HCT116 (cell line): ENCODE measurements at regions not wholly inside any gene's neighbourhood (a gene's known extent, or its start where the extent isn't known, plus 50 kb on each side); places are given as distances from the start of the nearest gene placed in this dataset.

Source experiments
- ATAC-seq: fragments of 200-7000 bp; cut with Tn5 transposase; 2 replicates; pipeline ENCODE4 v1.9.1; 2020; ENCODE audit warnings: mild to moderate bottlenecking, moderate library complexity
- BruUV-seq: library from RNA; stranded (reverse); fragments of 400-500 nt; replicated peaks from 2 replicates; lab custom pipeline; 2021; lab: Mats Ljungman, UMichigan
- CTCF ChIA-PET: fragments of 300-600 bp; sonication (Branson Sonifier 250); formaldehyde crosslinking; loops from one replicate; lab custom pipeline; 2021; ENCODE audit warnings: antibody characterized with exemption; lab: Charles Lee
- POLR2A ChIA-PET: fragments of 300-600, 350-600 bp; sonication (Branson Sonifier 250); formaldehyde crosslinking; loops from one replicate; lab custom pipeline; 2021; ENCODE audit warnings: antibody characterized with exemption; lab: Charles Lee
- RAD21 ChIA-PET, 2 experiments: fragments of 300-600 bp; sonication (Branson Sonifier 250); formaldehyde crosslinking; loops; one replicate each; lab custom pipeline; 2023; ENCODE audit warnings: low total read pairs in 2 of 2; ENCODE audit not compliant: uncharacterized antibody in 2 of 2, unreplicated experiment in 2 of 2, low non-redundant PET in 1 of 2; lab: Charles Lee
- DNase-seq: peaks from one replicate; pipeline ENCODE4 v3.0.0-alpha.2; 2010; ENCODE audit warnings: low read depth, low spot score
- H2AFZ ChIP-seq: fragments of 200-600 bp; shearing (Covaris generic), sonication (generic); 2 replicates; pipeline ENCODE4 v1.6.1; 2017; ENCODE audit warnings: low read depth, mixed run types, mixed read lengths, antibody characterized with exemption, low read length; ENCODE audit not compliant: poor library complexity, severe bottlenecking
- H3K27ac ChIP-seq: 2 replicates; pipeline ENCODE4 v1.5.1; 2012; ENCODE audit warnings: low read depth, low read length
- H3K27me3 ChIP-seq: fragments of 200-600 bp; sonication (generic); 2 replicates; pipeline ENCODE4 v1.6.1; 2016; ENCODE audit warnings: mixed run types, low read length, mixed read lengths; ENCODE audit not compliant: insufficient read depth
- H3K36me3 ChIP-seq, 2 experiments: fragments of 200-500 bp in 1 of 2; fragments of 200-600 bp in 1 of 2; sonication (Bioruptor generic) in 1 of 2; sonication (generic) in 1 of 2; 2 replicates each; pipeline versions ENCODE4 v1.5.1 to v1.6.1; 2014 to 2016; ENCODE audit warnings: low read length in 2 of 2, inconsistent platforms in 1 of 2, mixed read lengths in 1 of 2, mixed run types in 1 of 2; ENCODE audit not compliant: insufficient read depth in 2 of 2, control insufficient read depth in 1 of 2
- H3K4me1 ChIP-seq, 2 experiments: fragments of 200-600 bp in 1 of 2; sonication (generic) in 1 of 2; 2 replicates each; pipeline versions ENCODE4 v1.5.1 to v1.6.1; 2012 to 2017; ENCODE audit warnings: low read length in 2 of 2, inconsistent platforms in 1 of 2, mild to moderate bottlenecking in 1 of 2, mixed read lengths in 1 of 2, mixed run types in 1 of 2, moderate library complexity in 1 of 2; ENCODE audit not compliant: insufficient read depth in 2 of 2, control insufficient read depth in 1 of 2
- H3K4me2 ChIP-seq: fragments of 200-600 bp; sonication (generic); 2 replicates; pipeline ENCODE4 v1.6.1; 2017; ENCODE audit warnings: mixed run types, low read length, mixed read lengths
- H3K4me3 ChIP-seq, 2 experiments: fragments of 200-600 bp in 1 of 2; sonication (generic) in 1 of 2; replicated peaks in 1 of 2; 2 replicates each; pipeline ENCODE4 v1.5.1; 2011 to 2016; ENCODE audit warnings: low read length in 2 of 2, control low read depth in 1 of 2, low read depth in 1 of 2, mild to moderate bottlenecking in 1 of 2, mixed read lengths in 1 of 2, mixed run types in 1 of 2
- H3K79me2 ChIP-seq: fragments of 200-600 bp; sonication (generic); 2 replicates; pipeline ENCODE4 v1.6.1; 2017; ENCODE audit warnings: mild to moderate bottlenecking, mixed run types, low read length, moderate library complexity, mixed read lengths; ENCODE audit not compliant: insufficient read depth
- H3K9ac ChIP-seq: fragments of 200-600 bp; sonication (generic); 2 replicates; pipeline ENCODE4 v1.6.1; 2016; ENCODE audit warnings: low read length, mixed read lengths
- H3K9me2 ChIP-seq: fragments of 200-600 bp; sonication (generic), shearing (Covaris generic); 2 replicates; pipeline ENCODE4 v1.6.1; 2017; ENCODE audit warnings: mixed run types, mild to moderate bottlenecking, moderate library complexity; ENCODE audit not compliant: insufficient read depth
- H3K9me3 ChIP-seq, 2 experiments: fragments of 200-500 bp in 1 of 2; fragments of 200-600 bp in 1 of 2; sonication (Bioruptor generic) in 1 of 2; sonication (generic) in 1 of 2; 2 replicates each; pipeline ENCODE4 v1.6.1; 2014 to 2017; ENCODE audit warnings: low read length in 2 of 2, mixed read lengths in 2 of 2, inconsistent platforms in 1 of 2, low read depth in 1 of 2, mild to moderate bottlenecking in 1 of 2, mixed run types in 1 of 2, moderate library complexity in 1 of 2; ENCODE audit not compliant: control insufficient read depth in 1 of 2, insufficient read depth in 1 of 2
- H4K20me1 ChIP-seq: fragments of 200-600 bp; sonication (generic), shearing (Covaris generic); 2 replicates; pipeline ENCODE4 v1.6.1; 2017; ENCODE audit warnings: mixed run types, mild to moderate bottlenecking, moderate library complexity; ENCODE audit not compliant: insufficient read depth
- CBX3 ChIP-seq: IDR thresholded peaks from 2 replicates; pipeline ENCODE4 v1.6.1; 2012; ENCODE audit warnings: low read depth
- CTCF ChIP-seq, 3 experiments: fragments of 200-600 bp in 1 of 3; sonication (generic) in 1 of 3; IDR thresholded peaks in 2 of 3; conservative IDR thresholded peaks in 1 of 3; 2 replicates each; pipeline ENCODE4 v1.5.1; 2012 to 2017; ENCODE audit warnings: low read depth in 2 of 3, low read length in 2 of 3, antibody characterized with exemption in 1 of 3, borderline replicate concordance in 1 of 3, control low read depth in 1 of 3, mild to moderate bottlenecking in 1 of 3, mixed read lengths in 1 of 3, mixed run types in 1 of 3, moderate library complexity in 1 of 3; ENCODE audit not compliant: insufficient read depth in 1 of 3
- EZH2 ChIP-seq: fragments of 200-600 bp; sonication (generic); IDR thresholded peaks from 2 replicates; pipeline ENCODE4 v1.6.1; 2017; ENCODE audit warnings: antibody characterized with exemption, mixed run types
- FOSL1 ChIP-seq: IDR thresholded peaks from 2 replicates; pipeline ENCODE4 v1.6.1; 2012; ENCODE audit warnings: low read depth
- POLR2A ChIP-seq: IDR thresholded peaks from 2 replicates; pipeline ENCODE4 v1.7.0; 2011; ENCODE audit warnings: borderline replicate concordance; ENCODE audit not compliant: insufficient read depth, insufficient read length; ENCODE audit errors: extremely low read depth
- ZNF274 ChIP-seq: fragments of 200-500 bp; sonication (Bioruptor generic); IDR thresholded peaks from 2 replicates; pipeline ENCODE4 v1.6.1; 2014; ENCODE audit warnings: mild to moderate bottlenecking, low read depth, low read length, inconsistent platforms
- intact Hi-C: fragments of 100-400 bp; cut with micrococcal nuclease; formaldehyde crosslinking; loops from 2 replicates; pipeline ENCODE4 v1.10.0; 2022
- TF ChIP-seq, protein P1 (sequence below): IDR thresholded peaks from 2 replicates; pipeline ENCODE4 v1.6.1; 2012; ENCODE audit warnings: low read depth
- TF ChIP-seq, protein P2 (sequence below): IDR thresholded peaks from 2 replicates; pipeline ENCODE4 v1.6.1; 2012
- TF ChIP-seq, protein P3 (sequence below): IDR thresholded peaks from 2 replicates; pipeline ENCODE4 v1.6.1; 2012

GRCh38 chr9:115945009-115945431 lies 208.6 kb upstream of the PAPPA start (continued):
- TF ChIP-seq, protein P1, sequence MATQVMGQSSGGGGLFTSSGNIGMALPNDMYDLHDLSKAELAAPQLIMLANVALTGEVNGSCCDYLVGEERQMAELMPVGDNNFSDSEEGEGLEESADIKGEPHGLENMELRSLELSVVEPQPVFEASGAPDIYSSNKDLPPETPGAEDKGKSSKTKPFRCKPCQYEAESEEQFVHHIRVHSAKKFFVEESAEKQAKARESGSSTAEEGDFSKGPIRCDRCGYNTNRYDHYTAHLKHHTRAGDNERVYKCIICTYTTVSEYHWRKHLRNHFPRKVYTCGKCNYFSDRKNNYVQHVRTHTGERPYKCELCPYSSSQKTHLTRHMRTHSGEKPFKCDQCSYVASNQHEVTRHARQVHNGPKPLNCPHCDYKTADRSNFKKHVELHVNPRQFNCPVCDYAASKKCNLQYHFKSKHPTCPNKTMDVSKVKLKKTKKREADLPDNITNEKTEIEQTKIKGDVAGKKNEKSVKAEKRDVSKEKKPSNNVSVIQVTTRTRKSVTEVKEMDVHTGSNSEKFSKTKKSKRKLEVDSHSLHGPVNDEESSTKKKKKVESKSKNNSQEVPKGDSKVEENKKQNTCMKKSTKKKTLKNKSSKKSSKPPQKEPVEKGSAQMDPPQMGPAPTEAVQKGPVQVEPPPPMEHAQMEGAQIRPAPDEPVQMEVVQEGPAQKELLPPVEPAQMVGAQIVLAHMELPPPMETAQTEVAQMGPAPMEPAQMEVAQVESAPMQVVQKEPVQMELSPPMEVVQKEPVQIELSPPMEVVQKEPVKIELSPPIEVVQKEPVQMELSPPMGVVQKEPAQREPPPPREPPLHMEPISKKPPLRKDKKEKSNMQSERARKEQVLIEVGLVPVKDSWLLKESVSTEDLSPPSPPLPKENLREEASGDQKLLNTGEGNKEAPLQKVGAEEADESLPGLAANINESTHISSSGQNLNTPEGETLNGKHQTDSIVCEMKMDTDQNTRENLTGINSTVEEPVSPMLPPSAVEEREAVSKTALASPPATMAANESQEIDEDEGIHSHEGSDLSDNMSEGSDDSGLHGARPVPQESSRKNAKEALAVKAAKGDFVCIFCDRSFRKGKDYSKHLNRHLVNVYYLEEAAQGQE: no peak
- TF ChIP-seq, protein P2, sequence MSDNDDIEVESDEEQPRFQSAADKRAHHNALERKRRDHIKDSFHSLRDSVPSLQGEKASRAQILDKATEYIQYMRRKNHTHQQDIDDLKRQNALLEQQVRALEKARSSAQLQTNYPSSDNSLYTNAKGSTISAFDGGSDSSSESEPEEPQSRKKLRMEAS: no peak
- TF ChIP-seq CBX3: no peak

DNA sequence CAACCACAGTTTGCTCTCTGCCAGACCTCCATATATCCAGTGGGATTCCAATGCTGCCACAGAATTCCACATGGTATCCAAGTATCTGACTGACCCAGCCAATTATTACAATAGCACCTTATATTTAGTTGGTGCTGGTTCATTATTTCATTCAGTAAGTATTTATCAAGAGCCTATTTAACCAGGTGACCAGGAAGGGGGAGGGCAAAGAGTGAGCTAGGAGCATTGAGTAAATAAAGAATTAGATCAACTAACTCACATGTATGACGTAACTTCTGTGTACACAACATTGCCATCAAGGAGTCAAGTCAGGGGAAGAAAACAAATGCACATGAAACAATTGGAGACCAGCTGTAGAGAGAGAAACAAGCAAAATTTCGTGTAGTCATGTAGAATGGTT lies 207.1 kb upstream of the PAPPA start:
- RAD21 ChIA-PET: no interaction called here
- no TSS peak for BruUV-seq
- Histone ChIP-seq H3K9me2 (no peaks in the 10 kb centered on the region), H3K4me2 (no peak overlapping the region), H3K9me3 (no peaks in the 10 kb centered on the region), H3K27ac (no peak overlapping the region), H4K20me1 (no peaks in the 10 kb centered on the region), H3K27me3 (no peaks in the 10 kb centered on the region), H3K4me3 (no peak overlapping the region), H3K79me2 (no peaks in the 10 kb centered on the region), H3K4me1 (peaks cover 0 to 6% of the 10 kb centered on the region in 2 experiments; a peak in 2 of 4 replicates), H3K9ac (no peak overlapping the region), H2AFZ (no peak overlapping the region), H3K36me3 (no peaks in the 10 kb centered on the region)
- DNase-seq: no peak
- POLR2A ChIA-PET: no interaction called here
- ATAC-seq: no peak
- CTCF ChIA-PET: no interaction called here
- intact Hi-C loops: no loop called here
- TF ChIP-seq ZNF274 (no peak), CTCF (IDR thresholded peaks at IDR 0.05 in 2 of 3, conservative IDR thresholded peaks at IDR 0.05 in 1 of 3; ENCODE audit: borderline replicate concordance in 1 of 3, insufficient read depth in 1 of 3, low read depth in 2 of 3, low read length in 2 of 3) (no peak), FOSL1 (no peak), EZH2 (no peak), POLR2A (no peak)
- TF ChIP-seq, protein P3, sequence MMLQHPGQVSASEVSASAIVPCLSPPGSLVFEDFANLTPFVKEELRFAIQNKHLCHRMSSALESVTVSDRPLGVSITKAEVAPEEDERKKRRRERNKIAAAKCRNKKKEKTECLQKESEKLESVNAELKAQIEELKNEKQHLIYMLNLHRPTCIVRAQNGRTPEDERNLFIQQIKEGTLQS: no peak
- TF ChIP-seq, protein P2: no peak
- TF ChIP-seq, all 23 proteins: peak for 0
